Lower lobe of right lung (tissue), 2 donors: ENCODE measurements at regions not wholly inside any gene's neighbourhood (a gene's known extent, or its start where the extent isn't known, plus 50 kb on each side); places are given as distances from the start of the nearest gene placed in this dataset.

Source experiments
- ATAC-seq, 2 donors: fragments of 200-7000 bp; cut with Tn5 transposase; one replicate each; pipeline ENCODE4 v1.9.1; 2020 to 2022; ENCODE audit warnings: mild to moderate bottlenecking in 2 of 2, moderate library complexity in 2 of 2
- DNase-seq: peaks from one replicate; pipeline ENCODE4 v3.0.0-alpha.2; 2020
- H3K27ac ChIP-seq: fragments of 200-600 bp; one replicate; pipeline ENCODE4 v1.8.0; 2022
- H3K27me3 ChIP-seq: fragments of 200-600 bp; one replicate; pipeline ENCODE4 v1.8.0; 2022; ENCODE audit warnings: low read depth
- H3K36me3 ChIP-seq: fragments of 200-600 bp; one replicate; pipeline ENCODE4 v1.8.0; 2022; ENCODE audit warnings: mild to moderate bottlenecking
- H3K4me1 ChIP-seq: fragments of 200-600 bp; one replicate; pipeline ENCODE4 v1.8.0; 2022
- H3K4me3 ChIP-seq: fragments of 200-600 bp; one replicate; pipeline ENCODE4 v1.8.0; 2022; ENCODE audit warnings: mild to moderate bottlenecking
- H3K9me3 ChIP-seq: fragments of 200-600 bp; one replicate; pipeline ENCODE4 v1.8.0; 2022
- CTCF ChIP-seq: fragments of 200-600 bp; IDR thresholded peaks from one replicate; pipeline ENCODE4 v1.8.0; 2022; ENCODE audit warnings: antibody characterized with exemption, mild to moderate bottlenecking
- intact Hi-C: fragments of 100-400 bp; cut with DNase I; formaldehyde crosslinking; loops from one replicate; pipeline ENCODE4 v1.11.0; 2022
- donor health status: DM: no; HTN: yes; CAD: no; lungs with severe emphysema.

DNA sequence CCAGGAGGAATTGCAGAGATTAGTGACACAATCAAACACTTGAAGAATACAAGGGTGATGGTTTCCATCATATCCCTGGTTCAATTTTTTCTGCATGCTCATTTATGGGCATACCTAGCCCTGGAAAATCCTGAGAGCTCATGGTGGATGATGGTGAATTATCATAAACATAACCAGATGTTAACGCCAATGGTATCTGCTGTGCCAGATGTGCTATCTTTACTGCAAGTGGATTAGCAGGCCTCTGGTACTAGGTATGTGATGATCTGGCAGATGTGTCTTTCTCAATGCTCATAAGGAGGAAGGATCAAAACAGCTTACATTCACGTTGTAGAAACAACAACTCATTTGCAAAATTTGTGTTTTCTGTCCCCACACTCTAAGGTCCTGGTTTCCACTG, 150.5 kb downstream of the FZD1 start:
- no peaks in the 10 kb centered on the region for H3K27me3 ChIP-seq
- no peaks in the 10 kb centered on the region for H3K36me3 ChIP-seq
- DNase-seq, result no peak
- H3K4me1 ChIP-seq, result no peaks in the 10 kb centered on the region
- H3K27ac ChIP-seq, result no peak overlapping the region
- no peaks in the 10 kb centered on the region for H3K9me3 ChIP-seq
- H3K4me3 ChIP-seq, result no peak overlapping the region
- TF ChIP-seq CTCF, result no peak
- no peak for ATAC-seq
- intact Hi-C loops, result no loop called here

DNA sequence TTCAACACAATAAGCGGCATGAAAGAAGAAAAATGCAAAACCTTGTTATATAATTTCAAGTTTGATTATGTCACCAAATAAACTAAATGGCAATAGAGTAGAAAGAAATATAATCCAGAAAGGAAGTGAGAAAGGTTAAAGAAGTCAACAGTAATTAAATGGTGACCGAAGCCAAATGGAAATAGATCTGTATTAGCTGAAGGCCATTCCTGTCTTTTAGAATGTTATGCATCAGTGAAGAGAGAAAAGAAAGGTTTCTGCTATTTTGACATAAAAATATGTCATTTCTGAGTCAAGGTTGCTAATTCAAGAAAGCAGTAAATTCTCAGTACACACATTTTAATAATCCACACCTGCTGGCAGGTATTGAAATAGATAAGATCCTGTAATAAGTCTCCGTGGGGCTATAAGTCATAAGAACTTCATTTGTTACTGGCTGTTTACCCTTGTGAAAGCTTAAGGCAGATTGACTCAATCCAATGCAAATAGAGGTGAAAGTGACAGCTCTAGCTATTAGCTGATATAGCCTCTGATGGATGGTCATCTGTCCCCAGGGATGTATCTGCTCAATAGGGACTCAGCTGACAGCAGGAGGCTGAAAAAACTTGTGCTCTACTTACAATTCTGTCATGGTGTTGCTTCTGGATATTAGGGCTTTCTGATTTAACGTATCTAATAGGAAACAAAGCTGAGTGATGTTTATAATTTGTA, 152.1 kb downstream of the FZD1 start:
- ATAC-seq (no peak), DNase-seq (no peak)
- no peak for TF ChIP-seq CTCF
- intact Hi-C loops, result no loop called here
- H3K36me3 ChIP-seq, result no peaks in the 10 kb centered on the region
- no peaks in the 10 kb centered on the region for H3K9me3 ChIP-seq
- H3K4me1 ChIP-seq, result no peaks in the 10 kb centered on the region
- H3K27me3 ChIP-seq, result no peaks in the 10 kb centered on the region
- no peak overlapping the region for H3K4me3 ChIP-seq
- no peak overlapping the region for H3K27ac ChIP-seq

GRCh38 chr7:91420606-91421005, 156.4 kb downstream of the FZD1 start:
- Histone ChIP-seq H3K4me3 (no peak overlapping the region), H3K9me3 (no peaks in the 10 kb centered on the region), H3K4me1 (no peaks in the 10 kb centered on the region), H3K36me3 (no peaks in the 10 kb centered on the region), H3K27me3 (no peaks in the 10 kb centered on the region), H3K27ac (no peak overlapping the region)
- DNase-seq (no peak), ATAC-seq (no peak)
- no peak for TF ChIP-seq CTCF
- intact Hi-C loops, result no loop called here

DNA sequence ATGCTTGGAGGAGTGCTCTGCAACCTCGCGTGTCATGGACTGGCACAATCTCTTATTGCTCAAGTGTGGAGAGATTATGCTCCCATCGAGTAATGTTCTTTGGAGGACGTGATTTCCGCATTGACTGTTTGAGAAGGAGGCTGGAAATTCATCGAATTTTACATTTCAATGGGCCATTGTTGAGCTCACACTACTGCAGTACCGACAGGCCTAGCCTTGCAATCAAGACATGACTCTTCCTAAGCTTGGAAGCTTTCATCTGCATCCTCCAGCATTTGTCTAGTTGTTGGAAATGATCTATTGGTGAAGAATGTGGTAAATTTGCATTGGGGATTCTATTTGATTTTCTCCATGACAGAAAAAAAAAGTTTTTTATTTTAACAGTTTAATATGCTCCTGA, 156.8 kb downstream of the FZD1 start:
- ATAC-seq (no peak), DNase-seq (no peak)
- TF ChIP-seq CTCF, result no peak
- Histone ChIP-seq H3K36me3 (no peaks in the 10 kb centered on the region), H3K4me3 (no peak overlapping the region), H3K27ac (no peak overlapping the region), H3K9me3 (no peaks in the 10 kb centered on the region), H3K27me3 (no peaks in the 10 kb centered on the region), H3K4me1 (no peaks in the 10 kb centered on the region)
- intact Hi-C loops, result no loop called here

- no peaks in the 10 kb centered on the region for H3K36me3 ChIP-seq
- no peaks in the 10 kb centered on the region for H3K27me3 ChIP-seq
- ATAC-seq (no peak), DNase-seq (no peak)
- no peak for TF ChIP-seq CTCF
- no peak overlapping the region for H3K27ac ChIP-seq
- H3K9me3 ChIP-seq, result no peaks in the 10 kb centered on the region
- intact Hi-C loops, result no loop called here
- no peaks in the 10 kb centered on the region for H3K4me1 ChIP-seq
- no peak overlapping the region for H3K4me3 ChIP-seq
Measured at GRCh38 chr7:91424371-91424770, 160.1 kb downstream of the FZD1 start.
